ENCODE measurements at regions not wholly inside any gene's neighbourhood (a gene's known extent, or its start where the extent isn't known, plus 50 kb on each side); places are given as distances from the start of the nearest gene placed in this dataset.

- TF ChIP-seq POLR2A (IDR thresholded peaks at IDR 0.05) (no peak), CTCF (IDR thresholded peaks at IDR 0.05) (no peak)
These were observed 698.9 kb downstream of the INHBA start for GRCh38 chr7:41003977-41004376.
